Activated CD8-positive, alpha-beta memory T cell treated with anti-CD3 and anti-CD28 coated beads for 48 hours (primary cell): ENCODE measurements at regions not wholly inside any gene's neighbourhood (a gene's known extent, or its start where the extent isn't known, plus 50 kb on each side); places are given as distances from the start of the nearest gene placed in this dataset.

Source experiments
- DNase-seq, 3 experiments: peaks; one replicate each; pipeline ENCODE4 v3.0.0-alpha.2; 2020; ENCODE audit warnings: low read depth in 2 of 3, low spot score in 2 of 3

GRCh38 chr20:40244286-40244685, 444.8 kb downstream of the MAFB start:
- no peak for DNase-seq

DNA sequence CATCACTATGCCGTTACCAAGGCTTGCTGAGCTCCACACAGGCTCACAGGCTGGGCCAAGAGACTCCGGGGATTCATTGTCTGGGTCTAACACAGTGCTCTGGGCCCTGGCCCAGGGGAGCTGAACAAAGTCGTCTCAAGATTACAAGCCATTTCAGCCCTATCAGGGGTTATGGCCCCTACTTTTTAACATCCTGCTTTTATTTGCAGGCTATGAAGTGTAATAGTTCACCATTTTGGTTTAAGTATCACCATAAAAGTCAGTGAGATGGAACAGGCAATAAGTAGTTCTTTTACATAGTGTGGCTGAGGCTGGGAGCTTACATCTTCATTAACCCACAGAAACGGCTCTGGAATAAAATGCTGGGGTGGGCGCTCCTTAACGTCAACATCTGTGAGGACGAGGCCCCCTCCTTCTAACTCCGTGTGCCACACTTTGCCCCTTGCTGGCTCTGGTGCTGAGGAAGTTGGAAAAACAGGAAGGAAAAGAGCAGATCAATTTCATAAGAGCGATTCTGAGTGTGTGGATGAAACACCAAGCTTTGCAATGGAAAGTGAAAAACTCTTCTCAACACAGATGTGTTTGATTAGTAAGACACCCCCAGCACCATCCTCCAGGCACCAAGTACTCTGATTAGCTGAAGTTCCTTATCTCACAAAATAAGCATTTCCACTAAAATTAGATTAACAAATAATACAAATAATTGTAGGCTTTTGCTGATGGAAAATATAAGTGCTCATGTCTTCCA, 447.3 kb downstream of the MAFB start:
- no peak for DNase-seq

GRCh38 chr20:40238511-40238910, 450.5 kb downstream of the MAFB start:
- DNase-seq = no peak

GRCh38 chr20:40234593-40234992, 454.4 kb downstream of the MAFB start:
- no peak for DNase-seq

GRCh38 chr20:40233406-40233805, 455.6 kb downstream of the MAFB start:
- no peak for DNase-seq

- DNase-seq = no peak
Measured at GRCh38 chr20:40232756-40233155, 456.3 kb downstream of the MAFB start.

GRCh38 chr20:40232273-40232672, 456.8 kb downstream of the MAFB start:
- no peak for DNase-seq

GRCh38 chr20:40230486-40230885, 458.6 kb downstream of the MAFB start:
- no peak for DNase-seq

DNA sequence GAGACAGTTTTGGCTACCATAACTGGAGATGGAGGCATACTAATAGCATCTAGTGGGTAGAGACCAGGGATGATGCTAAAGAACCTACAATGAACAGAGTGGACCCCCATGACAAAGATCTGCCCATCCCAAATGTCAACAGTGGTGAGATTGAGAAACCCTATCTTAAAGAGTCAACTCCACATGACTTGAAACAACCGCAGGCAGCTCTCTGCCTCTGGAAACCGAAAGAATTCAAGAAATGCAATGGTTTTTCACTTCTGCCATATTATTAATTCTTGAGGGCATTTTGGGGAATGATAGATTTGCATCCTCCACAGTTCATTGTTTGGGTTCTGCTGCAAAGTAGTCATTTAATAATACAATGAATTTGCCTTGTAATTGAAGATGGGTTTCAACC, 463.4 kb downstream of the MAFB start:
- no peak for DNase-seq

DNA sequence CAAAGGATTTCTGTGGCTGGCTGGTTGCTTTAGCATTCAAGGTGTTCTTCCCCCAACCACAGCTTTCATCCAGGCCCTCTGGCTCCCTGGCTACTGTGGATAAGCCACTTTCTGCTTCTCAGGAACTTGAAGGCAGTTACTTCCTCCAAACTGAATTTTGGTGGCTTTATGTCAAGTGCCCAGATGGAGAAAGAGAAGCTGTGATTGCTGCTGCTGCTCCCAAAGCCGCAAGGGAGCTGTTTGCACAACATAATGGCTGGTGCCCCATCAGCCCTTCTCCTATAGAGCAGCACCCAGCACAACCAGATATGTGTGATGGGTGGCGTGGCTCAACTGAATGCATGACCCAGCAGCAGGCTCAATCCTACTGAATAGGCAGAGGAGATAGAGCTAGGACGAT, 465.2 kb downstream of the MAFB start:
- no peak for DNase-seq

GRCh38 chr20:40218971-40219370, 470.1 kb downstream of the MAFB start:
- DNase-seq = no peak

DNA sequence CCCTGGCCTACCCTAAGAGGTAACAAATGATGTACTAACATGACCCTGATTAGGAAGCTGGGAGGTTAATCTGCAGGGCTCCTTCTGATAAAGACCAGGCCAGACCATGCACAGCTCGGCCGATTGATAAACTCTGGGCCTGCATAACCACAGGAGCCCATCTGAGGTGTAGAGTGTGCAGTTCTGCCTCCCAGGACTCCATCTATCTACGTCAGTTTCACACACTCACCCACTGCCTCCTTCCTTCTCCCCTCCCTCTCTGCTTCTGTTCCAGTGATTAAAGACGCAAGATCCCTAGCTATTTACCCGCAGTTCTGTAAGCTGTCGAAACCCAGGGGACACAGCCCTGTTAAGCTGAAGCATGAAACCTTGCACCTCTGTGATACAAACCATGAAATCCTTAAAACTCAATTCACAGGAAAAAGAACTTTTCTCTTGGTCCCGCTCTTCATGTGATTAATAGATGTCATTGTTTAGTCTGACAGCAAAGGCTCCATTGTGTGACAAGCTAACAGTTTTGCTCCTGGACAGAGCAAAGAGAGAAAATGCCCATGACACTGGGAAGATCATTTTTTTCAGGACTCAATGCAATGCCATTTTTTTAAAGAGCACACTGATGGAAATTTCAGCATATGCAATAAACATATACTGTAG, 470.6 kb downstream of the MAFB start:
- DNase-seq = no peak

GRCh38 chr20:40207655-40208054, 481.4 kb downstream of the MAFB start:
- no peak for DNase-seq

DNA sequence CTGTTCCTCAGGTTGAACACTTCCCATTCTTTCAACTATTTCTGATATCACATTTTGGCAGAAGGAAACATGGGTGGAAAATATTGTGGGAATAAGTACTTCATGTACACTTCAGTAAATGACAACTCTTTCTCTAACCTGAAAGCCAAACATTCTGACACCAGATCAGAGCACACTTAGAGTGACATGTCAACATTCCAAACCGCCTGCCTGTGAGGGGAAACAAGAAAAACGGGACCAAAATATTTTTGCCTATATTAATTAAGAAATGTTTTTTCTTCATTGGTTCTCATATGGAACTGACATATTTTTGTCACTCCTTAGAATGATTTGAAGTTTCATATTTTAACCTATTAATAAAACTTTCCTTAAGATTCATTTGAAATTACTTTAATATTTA, 483.1 kb downstream of the MAFB start:
- no peak for DNase-seq

DNA sequence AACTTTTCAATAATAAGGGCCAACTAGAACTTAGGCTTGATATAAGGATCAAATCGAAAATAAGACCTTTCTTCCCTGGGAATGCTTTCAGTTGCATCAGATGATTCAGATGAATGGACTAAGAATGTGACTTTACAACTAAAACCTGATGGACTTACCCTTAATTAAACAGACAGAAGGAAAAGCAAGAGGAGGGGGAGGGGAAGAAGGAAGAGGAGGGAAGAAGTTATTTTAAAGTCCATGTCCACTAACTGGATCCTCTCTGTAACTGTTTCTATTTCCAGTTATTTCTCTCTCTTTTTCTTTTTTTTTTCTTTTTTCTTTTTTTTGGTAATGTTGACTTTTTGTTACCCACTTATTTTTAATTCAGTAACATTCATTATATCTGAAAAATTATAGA, 486.0 kb downstream of the MAFB start:
- DNase-seq = no peak

DNA sequence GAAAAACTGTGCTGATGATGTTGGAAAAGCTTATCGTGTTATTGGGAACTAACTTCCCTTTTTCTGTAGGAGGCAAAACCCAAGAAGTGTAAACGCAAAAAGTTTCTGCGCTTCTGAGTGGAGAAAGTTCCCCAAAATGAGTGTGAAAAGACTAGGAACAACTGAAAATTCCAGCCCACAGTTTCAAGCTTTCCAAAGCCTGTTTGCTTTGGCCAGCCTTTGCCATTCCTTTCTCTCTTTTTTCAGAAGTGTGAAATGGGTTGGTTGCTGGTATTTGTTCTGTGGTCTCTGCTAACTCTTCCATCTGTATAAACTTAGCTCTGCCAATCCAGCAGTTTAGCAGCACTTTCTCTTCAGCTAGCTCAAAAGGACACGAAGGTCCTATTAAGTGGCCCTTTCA, 491.3 kb downstream of the MAFB start:
- DNase-seq = no peak

DNA sequence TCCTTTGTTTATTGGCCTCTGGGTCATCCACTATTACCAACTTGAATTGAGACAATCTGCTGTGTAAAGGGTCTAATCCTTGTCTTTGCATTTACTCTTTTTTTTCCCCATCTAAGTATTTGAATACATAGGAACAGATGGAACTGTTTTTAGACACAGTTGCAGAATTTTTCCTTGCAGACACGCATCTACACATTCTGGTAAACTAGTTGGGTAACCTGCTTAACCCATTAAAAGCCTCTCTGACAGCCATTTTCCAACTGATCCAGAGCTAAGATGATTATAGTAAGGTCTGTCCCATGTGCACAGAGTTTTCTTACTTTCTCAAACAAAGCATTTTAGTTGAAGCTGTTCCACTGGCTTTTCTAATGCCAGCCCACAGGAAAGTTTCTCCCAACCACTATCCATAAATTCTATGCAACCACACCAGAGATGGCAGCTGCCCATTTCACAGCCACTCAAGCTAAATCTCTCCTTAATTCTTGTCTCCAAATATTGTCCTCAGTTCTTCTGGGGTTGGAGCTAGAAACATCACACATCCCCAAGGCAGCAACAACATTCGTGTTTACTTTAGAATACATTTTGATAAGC, 492.1 kb downstream of the MAFB start:
- DNase-seq = no peak

DNA sequence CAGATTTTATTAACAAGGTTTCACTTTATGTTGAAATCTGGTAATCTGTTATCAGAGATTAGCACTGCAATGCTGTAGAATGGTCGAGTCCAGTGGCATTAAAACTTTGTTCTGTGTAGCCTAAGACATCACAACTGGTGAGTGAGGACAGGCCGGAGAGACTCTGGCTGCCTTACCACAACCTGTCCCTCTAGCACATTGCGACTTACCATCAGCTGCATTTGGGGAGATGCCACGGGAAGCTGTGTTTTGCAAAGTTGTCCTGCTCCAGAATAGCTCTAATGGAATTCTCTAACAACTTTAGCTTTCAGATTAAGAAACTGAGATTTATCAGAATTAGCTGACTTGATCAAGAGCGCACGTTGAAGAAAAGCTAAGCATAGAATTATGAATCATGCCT, 493.3 kb downstream of the MAFB start:
- no peak for DNase-seq

GRCh38 chr20:40192529-40192928, 496.5 kb downstream of the MAFB start:
- DNase-seq = no peak

- DNase-seq = no peak
Measured at GRCh38 chr20:40192081-40192480, 497.0 kb downstream of the MAFB start.

GRCh38 chr20:40191573-40191972, 497.5 kb downstream of the MAFB start:
- DNase-seq = no peak

DNA sequence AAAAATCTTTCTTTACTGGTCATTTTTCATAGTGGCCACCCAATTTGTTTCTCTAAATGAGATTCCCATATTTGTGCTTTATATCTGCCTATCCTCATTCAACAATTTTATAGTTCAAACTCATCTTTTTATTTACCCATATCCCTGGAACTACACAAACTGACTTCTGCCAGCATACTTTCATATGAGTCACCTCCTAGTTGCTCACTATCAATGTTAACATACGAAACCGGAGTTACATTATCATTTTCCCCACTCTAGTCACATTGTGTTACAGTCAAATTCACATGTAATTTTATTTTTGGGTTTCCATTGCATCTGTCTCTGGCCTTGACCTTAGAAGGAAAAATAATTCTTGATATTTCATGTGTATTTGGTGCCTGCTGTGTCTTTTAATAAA, 499.4 kb downstream of the MAFB start:
- no peak for DNase-seq

DNA sequence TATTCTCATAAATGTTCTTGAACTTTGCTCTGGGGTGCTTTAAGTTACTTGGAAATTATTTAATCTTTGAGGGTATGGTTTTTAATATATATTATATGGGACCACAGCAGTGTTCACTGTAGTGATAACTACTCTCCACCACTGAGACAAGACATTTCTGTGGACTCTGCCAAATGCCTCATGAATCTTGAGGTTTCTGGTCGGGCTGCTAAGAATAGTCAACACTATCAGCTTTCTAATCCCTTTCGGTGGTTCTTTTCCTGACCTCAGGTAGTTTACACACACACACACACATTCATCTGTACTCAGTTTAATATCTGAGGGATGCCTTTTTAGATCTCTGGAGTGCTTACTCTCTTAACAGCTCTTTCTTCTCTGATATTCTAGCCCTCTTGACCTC, 500.7 kb downstream of the MAFB start:
- no peak for DNase-seq
